ENCODE measurements at regions not wholly inside any gene's neighbourhood (a gene's known extent, or its start where the extent isn't known, plus 50 kb on each side); places are given as distances from the start of the nearest gene placed in this dataset.

DNA sequence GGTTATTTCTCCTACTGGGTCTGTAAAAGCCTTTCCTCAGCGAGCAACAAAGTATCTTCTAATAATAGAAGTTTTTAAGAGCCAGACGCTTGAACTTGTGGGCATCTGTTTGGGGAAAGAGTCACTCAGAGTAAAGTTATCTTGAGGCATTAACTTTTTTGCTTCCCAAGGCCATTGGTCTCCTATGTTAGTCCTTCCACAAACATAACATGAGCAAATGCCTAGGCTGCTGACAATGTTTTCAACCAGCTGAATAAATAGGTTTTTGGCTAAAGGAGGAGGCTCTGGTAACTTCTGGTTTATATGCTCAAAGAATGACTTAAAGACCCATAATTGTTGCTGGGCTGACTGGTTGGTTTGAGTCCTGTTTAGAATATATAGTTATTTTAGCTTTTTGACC lies 213.5 kb upstream of the SYNCRIP start:
- TF ChIP-seq ZNF274 (IDR thresholded peaks at IDR 0.05; ENCODE audit: low read depth, low read length) = no peak
- TF ChIP-seq SUZ12 (IDR thresholded peaks at IDR 0.05; ENCODE audit: extremely low read depth, insufficient read depth, insufficient read length) = no peak

All from NT2/D1 (cell line).